LHCN-M2 (cell line): ENCODE measurements at regions not wholly inside any gene's neighbourhood (a gene's known extent, or its start where the extent isn't known, plus 50 kb on each side); places are given as distances from the start of the nearest gene placed in this dataset.
"Not testable (repeated sequence)": the region's sequence is repeated elsewhere in the genome, so short reads cannot be mapped to it uniquely, and the experiment has no call there.

Source experiments
- DNase-seq: peaks from one replicate; pipeline ENCODE4 v3.0.0-alpha.2; 2012; ENCODE audit warnings: low read depth

DNA sequence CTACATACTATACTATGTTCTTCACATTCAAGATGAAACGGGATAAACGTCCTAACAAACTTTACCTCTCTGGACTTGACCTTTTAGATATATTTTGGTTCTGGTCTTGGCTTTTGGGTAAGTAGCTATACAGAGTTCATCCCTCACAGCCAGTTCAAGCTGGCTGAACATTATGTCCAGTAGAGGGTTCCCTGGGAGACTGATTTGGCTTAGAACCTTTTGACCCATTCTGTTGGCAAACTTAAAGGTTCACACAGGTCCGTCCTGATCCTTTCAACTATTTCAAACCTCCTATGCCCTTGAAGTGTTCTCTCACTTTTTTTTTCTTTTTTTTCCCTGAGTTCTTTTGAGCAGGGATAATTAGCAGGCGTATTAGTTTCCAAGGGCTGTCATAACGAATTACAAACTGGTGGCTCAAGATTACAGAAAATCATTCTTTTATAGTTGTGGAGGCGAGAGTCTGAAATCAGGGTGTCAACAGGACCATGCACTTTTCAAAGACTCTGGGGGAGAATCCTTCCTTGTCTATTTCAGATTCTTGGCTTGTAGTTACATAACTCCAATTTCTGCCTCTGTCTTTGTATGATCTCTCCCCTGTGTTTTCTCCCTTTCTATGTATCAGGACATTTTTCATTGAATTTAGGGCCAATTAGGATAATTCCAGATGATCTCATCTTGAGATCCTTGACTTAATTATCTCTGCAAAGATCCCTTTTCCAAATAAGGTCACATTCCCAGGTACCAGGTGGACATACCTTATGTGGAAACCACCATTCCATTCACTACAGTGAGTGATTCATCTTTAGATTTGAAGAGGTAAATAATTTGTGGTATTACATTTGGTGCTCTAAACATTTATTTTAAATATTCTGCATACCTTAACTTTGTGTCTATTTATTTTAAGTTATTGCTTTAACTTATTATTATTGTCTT lies 257.4 kb upstream of the USP25 start:
- no peak for DNase-seq

DNA sequence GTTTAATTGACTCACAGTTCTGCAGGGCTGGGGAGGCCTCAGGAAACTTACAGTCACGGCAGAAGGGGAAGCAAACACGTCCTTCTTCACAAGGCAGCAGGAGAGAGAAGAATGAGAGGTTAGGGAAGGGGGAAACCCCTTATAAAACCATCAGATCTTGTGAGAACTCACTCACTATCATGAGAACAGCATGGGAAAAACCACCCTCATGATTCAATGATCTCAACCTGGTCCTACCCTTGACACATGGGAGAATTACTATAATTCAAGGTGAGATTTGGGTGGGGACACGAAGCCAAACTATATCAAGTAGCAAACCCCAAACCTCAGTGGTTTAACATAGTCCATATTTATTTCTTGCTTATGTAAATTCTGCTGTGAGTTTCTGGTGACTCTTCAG lies 252.0 kb upstream of the USP25 start:
- DNase-seq, result not testable (repeated sequence)

DNA sequence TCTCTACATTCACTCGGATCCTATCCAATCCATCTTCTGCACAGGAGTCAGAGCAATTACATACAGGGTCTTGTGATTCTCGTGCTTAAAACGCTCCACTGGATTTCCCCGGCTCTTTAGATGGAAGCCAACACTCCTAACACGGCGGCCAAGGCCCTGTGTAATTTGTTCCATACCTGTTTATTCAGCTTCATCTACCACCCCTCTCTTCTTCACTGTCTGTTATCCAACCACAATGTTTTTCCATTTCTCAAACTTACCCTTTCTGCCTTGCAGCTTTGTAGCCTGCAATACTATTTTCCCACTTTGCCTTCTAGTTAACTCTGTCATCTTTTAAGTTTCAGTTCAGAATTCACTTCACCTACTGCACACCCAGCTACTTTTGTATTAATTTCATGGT lies 249.6 kb upstream of the USP25 start:
- no peak for DNase-seq

DNA sequence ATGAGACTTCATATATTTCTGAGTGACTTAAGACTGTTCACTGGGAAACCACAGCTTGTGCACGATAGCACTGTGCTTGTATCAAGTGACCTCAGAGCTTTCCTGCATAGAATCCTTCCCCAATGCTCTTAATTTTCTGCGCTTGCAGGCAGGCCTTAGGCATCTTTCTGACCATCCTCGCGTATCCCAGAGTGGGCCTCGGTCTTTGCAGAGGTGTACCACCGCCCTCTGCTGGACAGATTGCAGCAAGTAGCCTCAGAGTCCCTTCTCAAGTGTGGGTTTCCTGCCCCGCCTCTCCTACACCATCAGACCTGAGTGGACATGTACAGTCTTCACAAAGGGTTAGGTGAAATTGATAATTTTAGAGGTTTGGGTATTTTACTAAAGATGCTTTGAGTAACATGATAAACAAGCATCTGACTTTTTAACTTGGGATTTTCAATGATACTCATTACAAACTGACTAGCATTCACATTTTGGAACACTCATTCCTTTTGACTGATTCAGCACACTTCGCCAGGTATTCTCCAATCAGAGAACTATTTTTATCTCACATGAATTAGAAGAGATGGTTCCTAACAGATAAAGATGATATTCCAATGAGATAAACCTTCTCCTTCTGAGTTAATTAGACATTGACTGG lies 246.5 kb upstream of the USP25 start:
- peak; percentile 88 for DNase-seq

DNA sequence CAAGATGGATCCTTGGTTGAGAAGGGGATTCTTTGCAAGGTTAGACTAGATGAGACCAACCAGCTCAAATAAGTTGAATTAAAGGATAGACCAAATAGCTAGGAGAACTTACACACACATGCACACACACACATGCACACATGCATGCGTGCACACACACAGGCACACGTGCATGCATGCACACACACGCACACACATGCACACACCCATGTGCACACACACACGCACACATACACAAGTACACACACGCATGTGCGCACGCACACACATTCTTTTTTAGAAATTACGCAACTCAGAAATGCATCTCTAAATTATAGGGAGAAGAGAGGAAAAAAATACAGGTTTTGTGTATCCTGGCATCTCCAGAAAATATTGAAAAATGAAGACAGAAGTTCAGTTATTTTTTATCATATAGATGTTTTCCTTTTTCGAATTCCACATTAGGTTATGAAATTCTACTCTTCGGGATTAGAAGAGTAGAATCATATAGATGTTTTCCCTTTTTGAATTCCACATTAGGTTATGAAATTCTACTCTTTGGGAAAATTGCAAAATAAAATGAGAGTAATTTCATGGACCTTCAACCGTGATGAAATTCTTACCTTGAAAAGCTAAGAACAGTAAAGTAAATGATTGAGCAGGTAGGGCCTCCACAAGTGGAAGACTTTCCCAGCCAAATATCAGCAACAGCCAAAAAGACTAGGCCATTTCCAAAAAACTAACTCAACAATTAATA lies 243.2 kb upstream of the USP25 start:
- no peak for DNase-seq

DNA sequence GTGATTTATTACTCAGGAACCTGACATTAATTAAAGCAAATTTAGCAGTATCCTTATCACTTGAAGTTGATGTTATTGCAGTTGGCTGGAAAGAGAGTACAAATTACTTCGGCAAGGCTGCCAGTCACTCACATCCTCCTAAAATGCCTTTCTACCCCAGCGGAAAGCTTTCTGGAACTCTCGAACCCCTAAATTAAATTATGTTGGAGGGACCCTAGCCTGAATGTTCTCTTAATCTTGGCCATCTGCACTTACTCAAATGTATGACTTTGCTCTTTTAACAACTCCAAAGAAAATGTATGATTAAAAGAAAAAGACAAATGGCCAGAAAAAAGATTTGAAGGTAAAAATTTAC lies 242.6 kb upstream of the USP25 start:
- no peak for DNase-seq

DNA sequence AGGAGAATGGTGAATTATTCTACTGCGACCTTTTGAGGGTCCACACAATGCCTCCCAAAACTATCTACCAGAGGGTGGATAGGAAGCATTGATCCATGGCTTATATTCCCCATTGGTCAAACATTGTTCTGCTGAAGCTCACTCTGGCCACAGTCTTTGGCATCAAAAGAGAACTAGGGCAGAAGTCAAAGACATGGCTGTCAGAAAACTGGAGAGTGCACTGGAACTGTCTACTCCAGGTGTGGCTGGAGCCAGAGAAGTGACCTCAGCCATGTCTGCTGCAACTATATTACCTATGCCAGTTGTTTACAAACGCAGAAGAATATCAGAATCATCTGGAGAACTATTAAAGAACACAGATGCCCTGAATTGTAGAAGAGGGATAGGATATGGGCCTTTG lies 238.7 kb upstream of the USP25 start:
- DNase-seq, result no peak

DNA sequence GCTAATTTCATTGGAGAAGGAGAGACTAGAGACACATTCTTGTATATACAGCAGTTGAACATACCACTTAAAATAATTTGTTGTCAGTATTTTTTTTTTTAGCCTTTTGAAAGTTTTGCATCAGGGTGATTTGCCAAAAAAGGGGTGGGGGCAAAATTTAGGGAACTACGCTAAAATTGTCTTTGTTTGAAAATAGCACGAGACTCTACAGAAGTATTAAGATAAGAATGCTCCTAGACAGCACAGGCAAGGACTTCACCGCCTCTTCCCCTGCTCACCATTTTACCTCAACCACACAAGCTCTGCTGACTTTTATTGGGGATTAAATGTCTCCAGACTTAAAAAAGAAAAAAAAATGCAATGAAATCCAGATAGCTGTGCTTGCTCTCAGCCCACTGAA lies 236.1 kb upstream of the USP25 start:
- DNase-seq, result no peak

DNA sequence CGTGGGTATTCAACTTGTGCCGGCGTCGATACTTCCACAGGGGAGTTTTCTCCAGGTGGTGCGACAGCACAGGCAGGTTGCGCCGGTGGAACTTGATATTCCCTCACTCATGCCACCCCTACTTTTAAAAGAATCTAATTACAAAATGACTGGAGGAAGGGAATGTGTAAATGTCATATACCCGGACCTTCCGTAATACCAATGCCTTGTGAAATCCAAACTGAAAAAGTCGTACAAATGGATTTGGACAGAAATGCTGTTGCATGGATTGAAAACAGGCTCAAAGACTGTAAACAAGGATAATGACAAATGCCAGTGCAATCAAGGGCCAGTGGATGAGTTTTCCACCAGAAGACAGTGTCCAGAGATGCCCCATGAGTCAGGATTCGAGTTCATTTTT lies 235.3 kb upstream of the USP25 start:
- no peak for DNase-seq

DNA sequence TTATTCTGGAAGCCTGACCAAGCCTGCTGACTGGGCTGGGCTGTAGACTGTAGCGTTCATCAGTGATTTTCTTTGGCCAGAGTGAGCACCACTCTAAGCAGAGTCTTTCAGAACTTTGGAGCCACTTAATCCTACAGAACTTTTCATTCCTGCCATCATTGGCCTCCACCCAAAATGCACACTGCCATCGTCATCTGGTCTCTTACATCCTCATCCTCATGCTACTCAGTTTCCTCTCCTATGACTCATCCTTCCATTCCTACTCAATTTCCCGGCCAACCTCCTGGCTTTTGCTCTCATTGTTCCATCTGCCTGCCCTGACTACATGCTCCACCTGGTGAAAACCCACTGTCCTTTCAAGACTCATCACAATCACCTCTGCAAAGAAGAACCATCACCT lies 233.8 kb upstream of the USP25 start:
- peak; percentile 54 for DNase-seq

DNA sequence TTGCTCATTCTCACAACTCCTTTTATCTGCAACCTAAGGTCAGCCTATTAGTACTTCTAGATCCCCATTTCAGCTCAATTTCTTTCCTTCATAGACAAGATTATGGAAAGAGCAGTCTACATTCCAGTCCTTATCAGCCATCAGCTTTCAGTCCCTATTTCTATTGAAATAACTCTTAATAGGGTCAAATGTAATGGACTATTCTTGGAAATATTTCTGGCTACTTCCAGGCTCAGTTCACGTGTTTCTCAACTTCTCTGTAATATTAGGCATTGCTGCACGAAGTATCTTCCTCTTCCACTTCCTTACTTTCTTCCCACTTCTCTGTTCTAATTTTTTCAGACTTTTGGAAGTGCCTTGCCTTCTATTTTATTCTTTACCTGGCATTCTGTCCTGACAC lies 232.9 kb upstream of the USP25 start:
- DNase-seq, result no peak

DNA sequence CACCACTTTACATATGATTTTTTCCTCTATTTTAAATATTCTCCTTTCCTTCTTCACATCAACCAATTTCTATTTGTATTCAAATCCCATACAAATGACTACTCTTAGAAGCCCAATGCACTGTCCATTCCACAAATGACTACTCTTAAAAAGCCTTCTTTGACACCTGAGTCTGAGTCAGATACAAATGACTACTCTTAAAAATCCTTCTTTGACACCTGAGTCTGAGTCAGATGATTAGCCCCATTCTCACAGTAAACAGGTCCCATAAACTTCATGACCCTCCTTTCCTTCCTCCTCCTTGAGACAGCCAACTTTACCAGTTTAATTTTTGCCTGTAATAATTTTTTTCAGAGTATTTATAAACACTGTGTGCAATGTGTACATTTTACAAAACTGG lies 231.3 kb upstream of the USP25 start:
- DNase-seq, result no peak

DNA sequence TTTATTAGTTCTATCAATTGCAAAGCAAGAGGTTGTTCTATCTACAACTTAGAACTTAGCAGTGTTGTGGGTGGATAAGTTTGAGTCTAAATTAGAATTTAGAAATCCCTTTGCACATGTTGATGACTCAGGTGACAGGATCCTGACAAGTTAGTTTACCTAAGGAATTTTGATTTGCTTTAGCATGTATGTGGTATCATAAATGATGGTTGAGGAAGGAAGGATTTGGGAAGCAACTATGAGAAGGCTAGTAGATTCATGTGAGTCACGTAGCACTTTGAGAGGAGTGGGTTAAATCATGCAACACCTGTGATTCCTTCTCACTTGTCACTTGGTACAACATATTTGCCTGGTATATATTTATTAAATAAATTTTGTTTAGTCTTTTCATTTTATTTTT lies 223.7 kb upstream of the USP25 start:
- DNase-seq, result no peak

DNA sequence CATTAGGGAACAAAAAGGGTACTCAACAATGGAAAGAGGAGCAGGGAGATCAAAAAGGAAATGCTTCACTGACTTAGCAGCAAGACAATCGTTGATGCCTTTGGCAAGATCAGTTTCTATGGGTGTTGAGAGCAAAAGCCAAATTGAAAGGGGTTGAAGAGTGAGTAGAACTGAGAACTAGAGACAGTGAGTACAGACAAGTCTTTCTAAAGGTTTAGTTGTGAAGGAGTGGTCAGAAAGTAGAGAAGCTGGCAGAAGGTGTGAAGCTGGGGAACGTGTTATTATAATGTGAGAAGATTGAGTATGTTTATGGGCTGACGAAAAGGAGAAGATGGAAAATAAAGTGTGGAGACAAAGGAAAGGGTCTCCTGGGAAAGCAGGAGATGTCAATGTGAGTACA lies 221.2 kb upstream of the USP25 start:
- no peak for DNase-seq

DNA sequence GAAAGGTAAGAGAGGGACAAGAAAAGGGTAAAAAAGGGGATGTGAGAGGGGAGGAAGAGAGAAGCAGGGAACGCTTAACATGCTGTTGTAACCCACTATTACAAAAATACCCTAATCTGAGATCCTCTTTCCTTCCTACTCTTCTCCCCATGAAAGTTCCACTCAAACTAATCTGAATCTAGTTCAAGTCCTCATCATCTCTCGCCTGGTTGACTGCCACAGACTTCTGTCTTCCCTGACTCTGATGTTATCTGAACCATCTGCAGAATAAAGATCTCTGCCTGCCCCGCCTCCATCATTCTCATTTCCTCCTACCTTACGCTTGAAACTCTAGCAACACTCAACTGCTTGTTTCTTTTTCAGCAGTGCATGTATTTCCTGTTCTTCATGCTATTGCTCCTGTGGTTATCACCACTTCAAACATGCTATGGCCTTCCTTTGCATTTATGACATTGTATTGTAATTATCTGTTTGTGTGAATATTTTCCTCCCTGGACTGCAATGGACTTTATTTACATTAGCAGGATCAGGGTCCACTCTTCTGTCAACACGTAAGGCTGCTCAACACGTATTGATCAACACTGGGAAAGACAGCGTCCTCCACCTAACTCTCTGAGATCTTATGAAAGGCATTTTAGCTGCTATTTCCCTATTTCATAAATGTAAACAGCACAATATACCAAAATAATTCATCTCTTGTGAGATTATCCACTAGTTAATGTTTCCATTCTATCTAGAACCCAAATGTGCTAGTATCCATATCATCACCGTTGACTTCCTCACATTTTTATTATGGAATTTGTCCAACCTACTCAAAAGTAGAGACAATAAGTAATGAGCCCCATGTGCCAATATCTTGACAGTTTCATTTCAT lies 215.5 kb upstream of the USP25 start:
- no peak for DNase-seq

DNA sequence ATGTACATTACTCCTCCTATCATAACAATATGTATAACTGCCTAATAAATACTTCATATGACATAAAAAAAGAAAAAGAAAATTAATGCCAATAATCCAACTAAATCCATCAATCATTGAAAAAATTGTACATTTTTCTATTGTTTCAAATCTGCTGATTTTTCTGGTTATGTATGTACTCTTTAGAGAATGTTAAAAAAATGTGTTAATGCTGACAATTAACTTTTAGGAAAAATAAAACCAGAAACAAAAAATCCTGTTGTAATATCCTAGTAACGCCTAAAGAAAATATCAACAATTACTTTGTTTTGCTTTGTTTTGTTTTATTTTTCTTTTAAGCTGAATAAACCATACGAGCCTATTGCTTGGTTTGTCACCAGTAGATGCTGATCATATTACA lies 213.9 kb upstream of the USP25 start:
- no peak for DNase-seq

DNA sequence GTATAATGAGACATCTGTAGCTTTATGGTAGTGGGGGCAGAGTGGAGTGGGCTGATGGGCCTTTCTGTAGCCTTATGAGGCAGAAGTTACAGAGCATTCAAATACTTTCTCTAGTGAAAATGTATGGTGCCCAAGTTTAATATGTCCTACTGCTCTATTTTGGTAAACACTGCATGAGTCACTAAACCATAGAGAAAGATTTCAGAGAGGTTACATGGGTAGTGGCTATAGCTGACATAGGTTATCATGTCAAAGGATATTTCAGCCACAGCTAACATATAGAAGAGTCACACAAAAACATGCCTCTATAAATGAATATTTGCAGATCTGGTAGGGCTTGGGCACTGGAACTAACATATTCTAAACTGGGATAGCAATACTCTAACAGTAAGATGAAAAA lies 212.4 kb upstream of the USP25 start:
- DNase-seq, result no peak

DNA sequence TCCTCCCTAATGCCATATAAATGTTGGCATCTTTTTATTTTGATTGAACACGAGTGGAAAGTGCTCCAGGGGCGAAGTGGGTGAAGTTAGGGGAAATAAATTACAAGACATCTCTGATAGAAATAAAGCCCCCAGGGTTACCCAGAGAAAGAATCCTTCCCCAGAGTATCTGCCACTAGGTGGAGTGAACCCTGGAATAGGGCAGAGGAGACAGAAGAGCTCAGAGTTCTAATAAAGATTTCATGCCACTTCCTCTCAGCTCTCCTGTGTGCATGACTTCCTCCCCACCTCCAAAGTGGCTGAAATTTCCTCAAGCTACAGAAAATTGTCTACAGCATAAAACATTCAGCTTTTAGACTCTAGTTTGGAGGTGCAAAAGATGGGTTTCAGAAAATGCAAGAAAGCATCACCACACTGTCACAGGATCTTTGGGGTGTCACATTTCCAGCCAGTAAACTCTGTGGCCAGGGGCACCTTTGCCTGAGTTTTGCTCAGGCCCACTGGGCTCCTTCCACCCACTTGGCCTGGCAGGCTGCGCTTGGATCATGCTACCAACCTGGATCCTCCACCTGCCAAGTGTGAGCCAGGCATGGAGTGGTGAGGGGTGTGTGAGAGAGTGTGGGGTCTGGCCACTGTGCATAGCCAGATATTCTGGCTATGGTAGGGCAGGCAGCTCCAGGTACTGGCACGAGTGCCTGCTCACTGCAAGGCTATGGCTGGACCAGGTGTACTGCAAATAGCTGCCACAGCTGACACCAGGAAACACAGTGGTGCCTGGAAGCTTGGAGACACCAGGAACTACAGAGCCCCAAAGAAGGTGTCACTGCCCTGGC lies 208.8 kb upstream of the USP25 start:
- DNase-seq, result no peak

DNA sequence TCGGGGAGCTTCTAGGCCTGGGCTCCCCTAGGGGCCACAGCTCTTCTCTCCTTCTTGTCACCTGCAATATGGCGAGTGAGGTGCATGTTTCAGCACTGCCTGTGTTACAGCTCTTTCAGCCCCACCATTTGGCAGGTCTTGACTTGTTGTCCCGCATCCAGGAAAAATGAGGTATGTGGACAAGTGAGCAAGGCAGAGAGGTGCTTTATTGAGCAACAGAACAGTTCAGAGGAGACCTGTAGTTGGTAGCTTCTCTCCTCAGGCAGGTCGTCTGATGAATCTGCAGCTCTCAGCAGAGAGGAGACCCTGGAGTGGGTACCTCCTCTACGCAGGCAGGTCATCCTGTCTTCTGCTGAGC lies 208.2 kb upstream of the USP25 start:
- no peak for DNase-seq

DNA sequence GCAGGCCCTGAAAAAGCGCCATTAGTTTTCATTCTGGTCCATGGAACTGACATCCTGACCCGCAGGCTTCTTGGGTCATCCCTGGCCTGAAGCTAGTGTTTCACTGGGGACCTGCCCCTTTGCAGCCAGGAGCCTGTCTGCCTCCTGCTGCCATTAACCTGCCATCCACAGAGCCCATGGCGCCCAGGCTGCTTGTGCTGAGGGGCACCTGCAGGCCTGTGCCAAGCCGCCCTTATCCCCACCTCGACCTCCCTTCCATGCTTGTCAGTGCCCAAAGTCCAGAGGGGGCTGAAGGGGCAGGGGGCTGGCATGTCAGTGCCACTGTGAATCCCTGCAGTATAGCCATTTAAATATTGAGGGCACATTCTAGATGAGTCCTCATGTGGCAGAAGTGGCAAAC lies 207.6 kb upstream of the USP25 start:
- DNase-seq, result no peak

DNA sequence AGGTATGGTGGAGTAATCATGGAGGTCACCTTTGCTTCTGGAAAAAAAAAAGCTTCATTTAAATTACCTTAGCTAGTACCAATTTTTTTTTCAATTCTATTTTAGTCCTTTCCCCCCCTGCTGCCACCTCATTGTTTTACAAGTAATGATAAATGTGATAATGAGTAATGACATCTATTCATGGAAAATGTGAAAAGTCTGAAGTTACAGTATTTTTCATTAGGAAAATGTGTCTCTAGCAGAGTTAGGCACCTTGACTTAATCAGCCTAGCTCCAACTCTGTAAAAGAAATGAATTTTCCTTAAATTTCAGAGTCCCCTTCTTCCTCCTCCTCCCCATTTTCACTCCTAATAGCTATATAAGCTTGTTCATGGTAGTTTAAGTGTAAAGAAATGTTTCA lies 204.9 kb upstream of the USP25 start:
- DNase-seq, result no peak
